GM21515 (cell line): ENCODE measurements at regions not wholly inside any gene's neighbourhood (a gene's known extent, or its start where the extent isn't known, plus 50 kb on each side); places are given as distances from the start of the nearest gene placed in this dataset.

ENCODE experiments used
- ATAC-seq: cut with Tn5 transposase; IDR thresholded peaks from one replicate; pipeline ENCODE4 v1.9.1; 2021; ENCODE audit not compliant: unreplicated experiment

DNA sequence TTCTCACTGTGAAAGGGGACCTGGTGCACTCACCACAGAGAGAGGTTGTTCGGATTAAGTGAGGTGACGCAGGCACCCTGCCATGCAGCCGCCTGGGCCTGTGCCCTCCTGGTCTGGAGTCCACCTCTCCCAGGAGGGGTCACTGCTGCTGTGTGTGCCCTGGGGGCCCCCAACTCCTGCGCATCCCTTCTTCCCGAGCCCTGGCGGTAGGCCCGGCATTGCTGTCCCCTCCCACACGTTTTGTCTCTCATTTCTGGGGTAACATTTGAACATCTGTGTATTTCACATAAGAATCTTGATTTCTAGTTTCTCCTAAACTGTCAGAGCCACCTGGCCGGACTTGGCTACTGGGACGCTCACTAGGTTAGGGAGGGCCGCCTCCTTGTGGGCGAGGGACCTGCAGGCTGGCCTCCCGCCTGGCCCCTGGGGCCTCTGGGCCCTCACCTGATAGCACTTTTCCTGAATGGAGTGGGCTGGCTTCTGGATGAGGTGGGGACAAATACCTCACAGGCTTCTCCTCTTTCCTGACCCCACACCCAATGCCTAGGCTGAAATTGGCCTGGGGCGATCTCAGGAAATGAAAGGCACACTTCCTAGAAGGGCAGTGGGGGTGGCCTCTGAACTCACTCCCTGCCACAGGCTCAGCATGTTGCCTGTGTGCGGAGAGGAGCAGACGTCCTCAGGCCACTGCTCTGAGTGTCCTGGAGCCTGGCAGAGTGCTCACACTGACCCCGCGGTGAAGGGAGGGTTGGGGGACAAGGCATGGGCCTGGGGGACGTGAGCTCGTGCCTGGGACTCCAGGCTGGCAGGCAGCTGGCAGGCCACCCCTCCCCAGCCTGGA lies 104.2 kb upstream of the PRR23E start:
- ATAC-seq, result no peak

DNA sequence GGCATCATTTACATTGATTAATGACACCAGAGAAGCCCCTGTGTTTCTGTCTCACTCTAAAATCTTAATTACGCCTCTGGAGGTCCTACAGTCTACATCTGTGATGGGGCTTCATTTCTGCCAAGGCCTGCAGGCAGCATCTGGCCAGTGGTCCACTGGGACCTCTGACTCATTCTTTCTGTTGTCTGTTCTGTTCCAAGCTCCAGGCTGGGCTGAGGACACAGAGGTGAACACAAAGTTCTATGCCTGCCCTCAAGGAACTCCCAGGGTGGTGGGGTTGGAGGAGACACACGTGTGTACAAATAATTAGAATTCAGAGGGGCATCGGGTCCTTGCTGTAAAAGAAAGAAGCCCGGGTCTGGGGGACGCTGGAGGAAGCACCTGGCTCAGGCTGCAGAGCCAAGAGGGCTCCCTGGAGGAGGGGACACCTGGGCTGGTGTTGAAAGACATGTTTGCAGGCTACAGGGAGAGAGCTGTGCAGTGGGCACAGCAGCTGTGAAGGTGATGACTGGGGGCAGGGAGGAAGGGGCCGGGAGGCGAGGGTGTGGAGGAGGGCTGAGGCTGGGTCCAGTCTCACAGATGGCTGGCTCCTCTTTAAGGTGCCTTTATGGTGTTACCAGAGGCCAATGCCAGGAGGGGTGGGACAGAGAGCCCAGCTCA lies 103.3 kb upstream of the PRR23E start:
- no peak for ATAC-seq

DNA sequence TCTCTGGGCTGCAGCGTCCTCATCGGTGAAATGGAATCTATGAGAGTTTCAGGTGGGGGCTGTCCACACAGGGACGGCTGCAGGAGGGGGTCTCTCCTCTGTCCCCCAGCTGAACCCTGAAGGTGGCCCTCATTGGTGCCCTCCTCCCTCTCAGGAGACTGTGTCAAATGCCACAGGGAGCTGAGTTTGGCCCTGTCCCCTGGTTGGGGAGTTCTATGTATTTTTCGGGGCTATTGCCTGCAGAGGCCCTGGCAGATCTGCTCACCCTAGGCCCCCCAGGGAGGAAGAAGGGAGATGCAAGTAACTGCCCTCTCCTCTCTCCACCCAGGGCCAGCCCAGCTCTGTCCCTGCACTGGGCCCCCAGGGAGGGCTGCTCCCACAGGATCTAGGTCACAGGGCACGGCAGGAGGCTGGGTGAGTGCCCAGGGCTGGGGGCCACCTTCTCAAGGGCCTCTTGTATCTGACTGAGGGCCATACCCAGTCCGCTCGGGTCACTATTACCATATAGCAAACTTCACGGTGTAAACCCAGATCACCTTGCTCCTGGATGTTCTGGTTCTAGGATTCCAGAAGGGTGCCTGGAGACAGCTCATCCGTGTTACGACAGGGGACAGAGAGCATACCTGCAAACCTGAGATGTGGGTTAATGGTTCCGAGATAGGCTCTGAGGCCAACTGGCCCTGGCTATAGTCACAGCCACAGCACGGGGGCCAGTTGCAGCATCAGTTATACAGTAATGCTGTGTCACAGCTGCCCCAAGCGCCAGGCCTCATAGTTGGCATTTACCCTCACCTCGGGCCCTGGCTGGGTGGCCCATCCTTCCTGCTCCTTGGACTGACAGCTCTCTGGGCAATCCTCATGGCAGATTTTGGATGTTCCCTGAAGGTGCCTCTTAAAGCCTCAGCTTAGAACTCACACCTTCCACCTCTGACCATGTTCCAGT lies 102.4 kb upstream of the PRR23E start:
- no peak for ATAC-seq

DNA sequence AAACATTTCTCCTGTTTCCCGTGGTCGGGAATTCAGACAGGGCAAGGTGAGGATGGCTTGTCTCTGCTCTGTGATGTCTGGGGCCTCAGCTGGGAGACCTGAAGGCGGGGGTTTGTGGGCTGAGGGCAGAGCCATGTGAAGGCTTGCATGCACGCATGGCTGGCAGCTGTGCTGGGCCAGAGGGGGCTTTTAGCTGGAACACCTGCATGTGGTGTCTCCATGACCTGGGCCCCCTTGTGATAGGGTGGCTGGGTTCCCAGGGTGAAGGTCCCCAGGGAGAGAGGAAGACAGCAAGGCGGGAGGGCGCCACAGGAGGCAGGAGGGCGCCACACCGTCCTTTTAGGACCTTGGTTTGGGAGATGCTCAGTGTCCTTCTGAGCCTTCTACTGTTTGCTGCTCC lies 101.6 kb upstream of the PRR23E start:
- no peak for ATAC-seq

GRCh38 chr3:127092368-127092767 lies 100.6 kb upstream of the PRR23E start:
- ATAC-seq, result no peak

- no peak for ATAC-seq
These were observed 100.2 kb upstream of the PRR23E start for GRCh38 chr3:127092776-127093175.

DNA sequence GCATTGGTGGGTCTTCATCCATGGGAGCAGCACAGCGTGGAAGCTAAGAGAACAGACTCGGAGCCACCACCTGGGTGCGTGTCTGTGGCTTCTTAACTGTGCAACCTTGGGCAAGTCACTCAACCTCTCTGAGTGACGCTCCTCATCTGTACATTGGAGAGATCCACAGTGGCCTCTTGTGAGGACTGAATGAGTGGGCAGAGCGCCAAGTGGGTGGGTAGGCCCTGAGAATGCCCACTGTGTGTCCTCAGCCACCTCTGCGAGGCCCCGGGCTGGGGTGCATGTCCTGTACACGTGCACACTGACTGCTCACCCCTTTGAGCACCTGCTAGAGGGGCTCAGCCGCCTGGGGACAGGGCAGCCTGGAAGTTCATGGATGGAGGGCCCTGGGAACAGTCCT lies 99.6 kb upstream of the PRR23E start:
- no peak for ATAC-seq

DNA sequence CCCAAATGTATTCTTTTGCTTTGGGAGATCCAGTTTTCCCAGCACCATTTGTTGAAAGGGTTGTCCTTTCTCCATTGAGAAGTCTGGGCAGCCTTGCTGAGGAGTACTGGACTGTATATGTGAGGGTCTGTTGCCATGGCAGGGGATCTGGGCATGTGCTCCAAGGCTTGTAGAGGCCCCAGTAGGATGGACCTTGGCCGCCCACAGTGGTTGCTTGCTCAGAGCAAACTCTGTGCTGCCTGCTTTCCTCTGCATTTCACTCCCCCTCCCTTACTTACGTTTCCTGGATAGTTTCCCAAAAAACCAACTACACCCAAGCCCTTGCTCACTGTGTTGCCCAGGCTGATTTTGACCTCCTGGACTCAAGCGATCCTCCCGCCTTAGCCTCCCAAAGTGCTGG lies 97.2 kb upstream of the PRR23E start:
- no peak for ATAC-seq

DNA sequence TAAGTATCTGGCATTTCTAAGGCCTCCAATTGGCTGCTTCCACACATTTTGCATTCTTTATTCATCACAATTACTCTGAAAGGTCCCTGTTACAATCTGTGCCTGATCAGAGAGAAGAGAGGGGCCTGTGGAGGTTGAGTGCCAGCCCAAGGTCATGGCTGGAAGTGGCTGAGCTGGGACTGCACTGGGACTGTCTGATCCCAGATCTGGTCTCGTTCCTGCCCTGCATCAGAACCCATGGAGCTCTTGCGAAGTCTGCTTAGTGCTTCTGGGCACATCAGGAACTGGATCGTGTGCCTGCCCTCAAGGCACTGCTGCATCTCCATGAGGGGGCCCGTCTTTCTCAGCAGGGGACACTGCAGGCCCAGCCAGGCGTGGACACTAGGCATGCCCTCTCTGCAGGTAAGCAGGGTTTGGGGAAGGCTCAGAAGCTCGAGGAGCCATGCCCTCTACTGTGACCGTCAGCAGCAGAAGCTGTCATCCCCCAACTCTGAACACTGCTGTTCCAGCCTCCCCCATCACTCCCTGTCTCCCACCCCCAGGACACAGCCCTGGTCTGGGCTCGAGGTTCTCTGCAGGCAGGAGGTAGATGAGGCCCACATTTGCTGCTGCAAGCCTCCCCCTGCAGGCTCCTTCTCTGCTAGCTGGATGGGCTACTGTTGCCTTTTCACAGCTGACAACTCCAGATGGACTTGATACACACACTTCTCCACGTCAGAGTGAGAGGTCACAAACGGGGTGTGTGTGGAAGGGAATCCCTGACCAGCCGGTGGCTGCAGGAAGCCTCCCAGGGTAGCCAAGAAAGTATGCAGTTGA lies 96.5 kb upstream of the PRR23E start:
- ATAC-seq, result no peak

DNA sequence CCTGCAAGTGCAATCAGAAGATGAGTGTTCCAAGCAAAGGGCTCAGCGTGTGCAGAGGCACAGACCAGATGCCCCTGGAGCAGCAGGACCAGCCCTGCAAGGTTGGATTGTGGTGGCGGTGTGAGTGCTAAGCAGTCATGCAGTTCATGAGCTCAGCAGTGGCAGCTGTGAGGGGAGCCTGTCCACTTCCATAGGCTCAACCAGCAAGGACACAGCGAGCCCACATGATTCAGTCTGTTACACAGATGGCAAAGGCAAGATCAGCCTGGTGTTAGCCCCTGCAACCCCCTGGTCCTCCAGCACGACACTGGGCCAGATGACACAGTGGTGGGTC lies 95.9 kb upstream of the PRR23E start:
- ATAC-seq, result no peak

DNA sequence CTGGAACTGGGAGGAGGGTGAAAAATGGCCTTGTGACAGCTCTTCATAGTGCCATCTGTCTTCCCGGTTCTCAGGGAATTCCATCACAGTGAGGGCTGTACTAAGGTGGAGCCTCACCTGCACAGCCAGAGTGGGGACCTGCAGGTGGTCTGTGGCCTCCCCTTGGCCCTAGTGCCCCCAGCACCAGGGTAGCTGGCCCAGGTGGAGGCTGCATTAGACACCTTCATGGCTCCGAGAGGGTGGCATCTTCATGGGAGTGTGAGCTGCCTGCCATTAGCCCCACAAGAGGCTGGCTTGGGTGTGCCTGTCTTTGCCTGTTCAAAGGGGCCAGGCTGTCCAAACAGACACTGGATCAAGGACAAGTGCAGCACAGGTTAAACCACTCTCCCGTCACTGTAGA lies 95.5 kb upstream of the PRR23E start:
- no peak for ATAC-seq

DNA sequence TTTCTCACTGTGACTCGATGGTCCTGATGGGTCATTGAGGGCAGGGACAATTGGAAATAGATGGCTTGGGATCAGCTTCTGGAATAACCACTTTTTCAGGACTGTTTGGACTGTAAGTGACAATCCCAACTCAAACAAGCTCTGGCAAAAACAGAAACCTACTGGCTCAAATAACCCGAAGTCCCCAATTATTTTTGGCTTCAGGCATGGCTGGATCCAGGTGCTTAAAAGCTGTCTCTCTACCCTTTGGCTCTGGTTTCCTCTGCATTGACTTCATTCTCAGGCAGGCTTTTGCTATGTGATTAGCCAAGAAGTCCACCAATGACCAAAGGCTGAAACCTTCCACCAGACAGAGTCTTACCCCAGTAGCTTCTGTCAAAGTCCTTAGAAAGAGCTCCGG lies 92.9 kb upstream of the PRR23E start:
- ATAC-seq, result no peak

- ATAC-seq, result no peak
These were observed 92.2 kb upstream of the PRR23E start for GRCh38 chr3:127100459-127101410.

DNA sequence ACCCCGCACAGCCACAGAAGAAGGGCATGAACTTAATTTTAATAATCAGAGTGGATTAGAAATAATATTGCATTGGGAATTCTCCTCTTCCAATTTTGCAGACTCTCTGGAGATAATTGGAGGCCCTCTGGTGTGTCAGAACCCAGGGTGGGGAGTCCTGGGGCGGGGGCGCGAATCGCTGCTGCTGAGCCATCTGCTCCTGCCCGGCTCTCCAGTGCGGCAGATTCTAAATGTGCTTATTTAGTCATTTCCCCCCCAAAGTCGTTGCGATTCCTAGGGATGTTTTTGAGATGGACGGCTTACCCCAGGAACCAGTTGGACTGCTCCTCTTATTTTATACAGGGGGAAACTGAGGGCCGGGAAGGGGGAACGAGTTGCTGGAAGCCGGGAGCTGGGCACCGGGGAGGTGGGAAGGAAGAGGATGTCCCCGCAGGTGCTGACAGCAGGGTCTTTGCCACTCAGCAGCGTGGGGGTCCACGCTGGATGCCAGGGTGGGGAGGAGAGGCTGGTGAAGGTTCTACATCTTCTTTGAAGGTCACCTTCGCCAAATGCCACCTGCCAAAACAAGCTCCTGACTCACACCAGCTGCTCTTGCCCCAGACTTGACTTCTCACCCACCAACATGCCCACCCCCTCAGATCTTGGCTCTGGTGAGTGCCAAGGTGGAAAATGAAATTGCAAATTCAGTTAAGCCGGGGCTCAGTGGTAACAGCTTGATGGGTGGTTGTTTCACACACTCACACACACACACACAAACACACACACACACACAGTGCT lies 91.3 kb upstream of the PRR23E start:
- no peak for ATAC-seq

DNA sequence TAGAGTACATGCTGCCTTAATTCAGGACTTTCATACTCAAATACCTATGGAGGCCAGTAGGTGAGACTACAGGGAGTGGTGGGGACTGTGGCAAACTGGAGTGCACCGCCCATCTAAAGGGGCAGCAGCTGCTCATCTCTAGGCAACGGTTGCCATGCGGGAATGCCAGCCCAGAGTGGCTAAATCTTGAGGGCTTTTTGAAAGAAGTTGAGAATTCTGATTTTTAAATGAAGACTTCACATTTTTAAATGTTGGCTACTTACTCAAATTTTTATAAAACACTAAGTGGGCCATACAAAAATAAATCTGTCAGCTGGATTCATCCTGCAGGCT lies 90.8 kb upstream of the PRR23E start:
- no peak for ATAC-seq

DNA sequence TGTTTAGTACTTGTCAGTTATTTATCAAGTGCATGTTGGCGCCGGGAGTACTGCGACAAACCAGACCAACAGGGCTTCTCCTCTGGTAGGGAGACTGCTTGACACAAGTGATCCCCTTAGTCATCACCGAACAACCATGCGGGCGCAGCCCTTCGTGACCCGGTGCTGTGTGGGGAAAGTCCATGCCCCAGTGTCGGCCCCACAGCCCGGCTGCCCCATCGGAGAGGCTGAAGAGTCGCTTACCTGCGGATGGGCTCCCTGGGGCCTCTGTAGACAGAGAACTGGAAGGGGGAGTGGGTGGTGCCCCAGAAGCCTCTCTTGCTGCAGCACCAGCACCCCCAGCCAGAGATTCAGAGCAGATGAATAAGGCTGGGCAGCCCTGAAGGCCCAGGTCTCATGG lies 90.3 kb upstream of the PRR23E start:
- ATAC-seq, result no peak

GRCh38 chr3:127103080-127103479 lies 89.9 kb upstream of the PRR23E start:
- no peak for ATAC-seq

GRCh38 chr3:127104586-127104985 lies 88.3 kb upstream of the PRR23E start:
- ATAC-seq, result no peak

DNA sequence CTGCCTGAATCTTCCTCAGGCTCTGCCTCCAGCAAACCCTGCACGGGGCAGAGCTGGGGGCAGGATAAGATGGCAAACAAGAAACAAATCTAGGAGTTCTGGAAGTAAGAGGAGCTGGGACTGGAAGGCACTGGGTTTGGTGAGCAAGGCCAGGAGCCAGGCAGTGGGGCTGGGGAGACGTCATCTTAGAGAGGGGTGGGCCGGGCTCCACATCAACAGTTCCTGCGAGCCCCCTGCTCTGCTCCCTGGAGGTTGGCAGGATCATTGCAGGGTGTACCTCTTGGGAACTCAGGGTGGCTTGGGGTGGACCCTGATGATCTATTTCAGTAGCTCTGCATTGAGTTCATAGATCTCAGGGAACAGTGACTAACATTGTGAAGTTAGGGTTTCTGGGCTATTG lies 87.3 kb upstream of the PRR23E start:
- ATAC-seq, result no peak
